BJ (cell line): ENCODE measurements at regions not wholly inside any gene's neighbourhood (a gene's known extent, or its start where the extent isn't known, plus 50 kb on each side); places are given as distances from the start of the nearest gene placed in this dataset.

Experiments used
- CTCF ChIA-PET: fragments of 350-600 bp; formaldehyde crosslinking; extraction: SDS; loops from one replicate; lab custom pipeline; 2021; ENCODE audit warnings: antibody characterized with exemption, inconsistent platforms; lab: Yijun Ruan, JAX
- POLR2A ChIA-PET: fragments of 300-600 bp; sonication (Branson Sonifier 250); formaldehyde crosslinking; extraction: SDS; loops from one replicate; lab custom pipeline; 2021; ENCODE audit warnings: antibody characterized with exemption; lab: Charles Lee
- DNase-seq: peaks from one replicate; pipeline ENCODE4 v3.0.0-alpha.2; 2011; ENCODE audit warnings: low read depth
- H3K27me3 ChIP-seq: 2 replicates; pipeline ENCODE4 v1.6.0; 2011; ENCODE audit warnings: low read length; ENCODE audit not compliant: control insufficient read depth, insufficient read depth
- H3K36me3 ChIP-seq: 2 replicates; pipeline ENCODE4 v1.5.1; 2011; ENCODE audit warnings: low read length; ENCODE audit not compliant: control insufficient read depth, insufficient read depth
- H3K4me3 ChIP-seq: 2 replicates; pipeline ENCODE4 v1.5.1; 2011; ENCODE audit warnings: low read depth, mild to moderate bottlenecking, control low read depth, low read length
- TF ChIP-seq, protein P1 (sequence below): IDR thresholded peaks from 2 replicates; pipeline ENCODE4 v1.5.1; 2011; ENCODE audit warnings: low read depth, mild to moderate bottlenecking, control low read depth, inconsistent platforms, low read length, moderate library complexity; ENCODE audit not compliant: insufficient read depth

DNA sequence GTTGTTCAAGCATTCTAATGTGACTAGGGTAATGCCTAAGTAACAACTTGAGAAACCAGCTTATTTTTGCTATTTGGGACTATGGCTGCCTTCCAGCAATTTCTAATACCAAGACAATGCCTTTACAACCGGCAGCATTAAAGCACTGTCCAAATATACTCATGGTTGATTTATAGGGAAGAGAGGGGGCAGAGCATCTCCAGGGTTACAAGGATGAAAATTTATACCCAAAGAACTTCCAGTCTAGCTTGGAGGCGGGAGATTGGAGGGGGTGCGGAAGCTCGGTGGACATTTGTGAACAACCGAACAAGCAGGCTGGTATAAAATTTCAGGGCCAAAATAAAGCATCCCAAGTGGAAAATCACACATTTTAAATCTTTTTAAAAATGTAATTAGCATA lies 79.4 kb upstream of the FOXN2 start:
- Histone ChIP-seq H3K27me3 (no peaks in the 10 kb centered on the region), H3K36me3 (no peaks in the 10 kb centered on the region), H3K4me3 (no peak overlapping the region)
- TF ChIP-seq, protein P1, sequence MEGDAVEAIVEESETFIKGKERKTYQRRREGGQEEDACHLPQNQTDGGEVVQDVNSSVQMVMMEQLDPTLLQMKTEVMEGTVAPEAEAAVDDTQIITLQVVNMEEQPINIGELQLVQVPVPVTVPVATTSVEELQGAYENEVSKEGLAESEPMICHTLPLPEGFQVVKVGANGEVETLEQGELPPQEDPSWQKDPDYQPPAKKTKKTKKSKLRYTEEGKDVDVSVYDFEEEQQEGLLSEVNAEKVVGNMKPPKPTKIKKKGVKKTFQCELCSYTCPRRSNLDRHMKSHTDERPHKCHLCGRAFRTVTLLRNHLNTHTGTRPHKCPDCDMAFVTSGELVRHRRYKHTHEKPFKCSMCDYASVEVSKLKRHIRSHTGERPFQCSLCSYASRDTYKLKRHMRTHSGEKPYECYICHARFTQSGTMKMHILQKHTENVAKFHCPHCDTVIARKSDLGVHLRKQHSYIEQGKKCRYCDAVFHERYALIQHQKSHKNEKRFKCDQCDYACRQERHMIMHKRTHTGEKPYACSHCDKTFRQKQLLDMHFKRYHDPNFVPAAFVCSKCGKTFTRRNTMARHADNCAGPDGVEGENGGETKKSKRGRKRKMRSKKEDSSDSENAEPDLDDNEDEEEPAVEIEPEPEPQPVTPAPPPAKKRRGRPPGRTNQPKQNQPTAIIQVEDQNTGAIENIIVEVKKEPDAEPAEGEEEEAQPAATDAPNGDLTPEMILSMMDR: no peak
- ChIA-PET POLR2A (no interaction called here), CTCF (no interaction called here)
- DNase-seq: no peak

DNA sequence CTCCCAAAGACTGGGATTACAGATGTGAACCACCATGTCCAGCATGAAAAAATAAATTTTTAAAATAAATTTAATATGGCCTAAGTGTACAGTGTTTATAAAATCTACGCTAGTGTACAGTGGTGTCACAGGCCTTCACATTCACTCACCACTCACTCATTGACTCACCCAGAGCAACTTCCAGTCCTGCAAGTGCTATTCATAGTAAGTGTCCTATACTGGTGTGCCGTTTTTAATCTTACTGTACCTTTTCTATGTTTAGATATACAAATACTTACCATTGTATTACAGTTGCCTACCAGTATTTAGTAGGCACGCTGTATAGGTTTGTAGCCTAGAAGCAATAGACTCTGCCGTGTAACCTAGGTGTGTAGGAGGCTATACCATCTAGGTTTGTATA lies 76.1 kb upstream of the FOXN2 start:
- TF ChIP-seq, protein P1: no peak

DNA sequence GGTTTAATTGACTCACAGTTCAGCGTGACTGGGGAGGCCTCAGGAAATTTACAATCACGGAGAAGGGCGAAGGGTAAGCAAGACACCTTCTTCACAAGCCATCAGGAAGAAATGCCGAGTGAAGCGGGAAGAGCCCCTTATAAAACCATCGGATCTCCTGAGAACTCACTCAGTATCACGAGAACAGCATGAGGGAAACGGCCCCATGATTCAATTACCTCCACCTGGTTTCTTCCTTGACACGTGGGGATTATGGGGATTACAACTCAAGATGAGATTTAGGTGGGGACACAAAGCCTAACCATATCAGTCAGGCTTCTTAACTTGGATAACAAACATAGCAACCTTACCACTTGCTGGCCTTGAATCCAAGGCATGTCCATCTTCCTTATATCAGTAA lies 73.6 kb upstream of the FOXN2 start:
- H3K27me3 ChIP-seq: no peaks in the 10 kb centered on the region
- H3K4me3 ChIP-seq: no peak overlapping the region
- no peak for DNase-seq
- CTCF ChIA-PET: interaction anchor here (0.8 kb wide), 1 partner anchor 9 kb away, joined by 3 read pairs; no protein-coding TSS in a partner anchor
- POLR2A ChIA-PET: no interaction called here
- TF ChIP-seq, protein P1: no peak
- no peaks in the 10 kb centered on the region for H3K36me3 ChIP-seq

More for the DNA sequence above, 76.1 kb upstream of the FOXN2 start:
- Histone ChIP-seq H3K27me3 (no peaks in the 10 kb centered on the region), H3K4me3 (no peak overlapping the region), H3K36me3 (no peaks in the 10 kb centered on the region)
- no peak for DNase-seq
- POLR2A ChIA-PET: no interaction called here
- CTCF ChIA-PET: no interaction called here

DNA sequence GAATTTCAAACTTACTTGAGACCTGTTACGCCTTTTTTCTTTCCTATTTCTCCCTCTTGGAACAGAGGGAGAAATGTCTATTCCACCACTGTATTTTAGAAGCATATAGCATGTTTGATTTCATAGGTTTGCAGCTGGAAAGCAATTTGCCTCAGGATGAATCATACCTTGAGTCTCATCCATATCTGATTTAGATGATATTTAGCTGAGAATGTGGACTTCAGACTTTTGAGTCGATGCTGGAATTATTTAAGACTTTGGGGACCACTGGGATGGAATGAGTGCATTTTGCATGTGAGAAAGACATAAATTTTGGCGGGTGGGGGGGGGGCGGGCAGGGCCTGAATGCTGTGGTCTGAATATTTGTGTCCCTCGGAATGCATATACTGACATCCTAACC lies 67.3 kb upstream of the FOXN2 start:
- H3K36me3 ChIP-seq: no peaks in the 10 kb centered on the region
- no peaks in the 10 kb centered on the region for H3K27me3 ChIP-seq
- CTCF ChIA-PET: no interaction called here
- no peak overlapping the region for H3K4me3 ChIP-seq
- no peak for DNase-seq
- POLR2A ChIA-PET: no interaction called here
- TF ChIP-seq, protein P1: no peak

DNA sequence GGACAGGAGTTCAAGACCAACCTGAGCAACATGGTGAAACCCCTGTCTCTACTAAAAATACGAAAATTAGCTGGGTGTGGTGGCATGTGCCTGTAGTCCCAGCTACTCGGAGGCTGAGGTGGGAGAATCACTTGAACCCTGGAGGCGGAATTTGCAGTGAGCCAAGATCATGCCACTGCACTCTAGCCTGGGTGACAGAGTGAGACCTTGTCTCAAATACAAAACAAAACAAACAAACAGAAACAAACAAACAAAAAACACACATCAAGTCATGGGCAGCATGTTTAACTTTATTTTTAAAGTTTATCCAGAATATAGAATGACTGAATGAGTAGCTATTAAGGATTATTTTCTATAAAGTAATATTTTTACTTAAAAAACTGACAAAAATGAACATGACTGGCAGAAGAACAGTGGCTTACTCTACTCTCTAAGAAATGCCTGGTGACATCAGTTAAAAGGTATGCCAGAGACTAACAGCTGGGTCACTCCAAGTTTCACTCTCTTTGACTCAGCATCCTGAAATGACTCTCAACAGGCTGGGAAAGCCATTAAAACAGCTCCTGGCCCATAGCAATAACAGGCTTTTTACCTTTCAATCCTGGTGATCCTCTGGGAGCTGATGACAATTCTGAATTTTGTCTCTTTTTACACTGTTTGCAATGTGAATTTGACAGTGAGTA lies 66.1 kb upstream of the FOXN2 start:
- TF ChIP-seq, protein P1: no peak
- ChIA-PET POLR2A (no interaction called here), CTCF (interaction anchor here (0.7 kb wide), 1 partner anchor 134 kb away, joined by 3 read pairs; no protein-coding TSS in a partner anchor)
- peak; percentile 81 for DNase-seq
- H3K36me3 ChIP-seq: no peaks in the 10 kb centered on the region
- no peaks in the 10 kb centered on the region for H3K27me3 ChIP-seq
- no peak overlapping the region for H3K4me3 ChIP-seq
